Keratinocyte (primary cell): ENCODE measurements at regions not wholly inside any gene's neighbourhood (a gene's known extent, or its start where the extent isn't known, plus 50 kb on each side); places are given as distances from the start of the nearest gene placed in this dataset.

Experiments used
- CTCF ChIP-seq, 3 experiments: IDR thresholded peaks in 1 of 3; conservative IDR thresholded peaks in 1 of 3; optimal IDR thresholded peaks in 1 of 3; 2 replicates in 2 of 3; 3 replicates in 1 of 3; pipeline versions ENCODE3 to v1.5.1; 2011; ENCODE audit warnings: low read length in 3 of 3, mild to moderate bottlenecking in 3 of 3, moderate library complexity in 2 of 3, control low read depth in 1 of 3, inconsistent platforms in 1 of 3; ENCODE audit not compliant: insufficient read depth in 2 of 3; ENCODE audit errors: extremely low read depth in 1 of 3
- EZH2 ChIP-seq: IDR thresholded peaks from one replicate; pipeline ENCODE4 v1.6.1; 2012; ENCODE audit warnings: inconsistent platforms, mild to moderate bottlenecking, low read length, moderate library complexity

DNA sequence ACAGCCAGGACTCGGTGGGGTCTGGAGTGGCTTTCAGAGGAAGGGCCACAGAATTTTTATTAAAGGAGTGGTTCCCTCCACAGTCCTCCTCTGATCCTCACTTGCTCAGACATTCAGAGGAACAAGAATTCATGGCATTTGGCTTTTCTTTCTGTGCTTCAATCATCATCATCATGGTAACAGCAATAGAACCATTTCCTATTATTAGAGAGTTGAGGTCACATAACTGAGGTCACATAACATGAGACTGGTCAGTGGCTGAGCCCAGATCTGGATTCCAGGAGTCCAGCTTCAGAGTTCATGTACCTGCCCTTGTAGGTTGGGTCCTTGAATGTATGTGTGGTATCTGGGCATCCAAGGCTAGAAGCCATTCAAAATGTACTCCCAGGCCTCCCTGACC lies 177.3 kb upstream of the GRB10 start:
- TF ChIP-seq CTCF (optimal IDR thresholded peaks at IDR 0.05 in 1 of 3, IDR thresholded peaks at IDR 0.05 in 1 of 3, conservative IDR thresholded peaks at IDR 0.05 in 1 of 3; ENCODE audit: extremely low read depth in 1 of 3, insufficient read depth in 2 of 3, low read length in 3 of 3) (no peak), EZH2 (no peak)
